ENCODE measurements at regions not wholly inside any gene's neighbourhood (a gene's known extent, or its start where the extent isn't known, plus 50 kb on each side); places are given as distances from the start of the nearest gene placed in this dataset.

DNA sequence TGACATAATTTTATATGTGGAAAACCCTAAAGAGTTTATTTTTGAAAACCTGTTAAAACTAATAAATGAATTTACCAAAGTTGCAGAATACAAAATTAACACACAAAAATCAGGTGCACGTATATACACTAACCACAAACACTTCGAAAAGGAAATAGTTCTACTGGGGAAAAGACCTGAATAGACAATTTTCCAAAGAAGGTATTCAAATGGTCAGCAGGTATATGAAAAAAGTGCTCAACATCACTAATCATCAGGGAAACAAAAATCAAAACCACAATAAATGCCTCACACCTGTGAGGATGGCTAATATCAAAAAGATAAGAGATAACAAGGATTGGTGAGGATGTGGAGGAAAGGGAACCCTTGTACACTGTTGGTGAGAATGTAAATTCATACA lies 110.6 kb downstream of the PXDC1 start:
- Histone ChIP-seq H3K36me3 (ENCODE audit: control insufficient read depth, insufficient read depth, low read length) (no peaks in the 10 kb centered on the region), H3K27ac (ENCODE audit: insufficient read depth, low read length) (no peak overlapping the region), H3K4me2 (ENCODE audit: low read depth, low read length) (no peak overlapping the region), H2AFZ (replicated peaks; ENCODE audit: low read length, poor library complexity) (no peak overlapping the region), H4K8ac (ENCODE audit: low read depth in 2 of 2, low read length in 2 of 2) (no peak overlapping the region), H3K14ac (replicated peaks; ENCODE audit: low read depth, low read length) (no peak overlapping the region), H4K5ac (ENCODE audit: low read depth, low read length) (no peak overlapping the region), H3K23ac (ENCODE audit: low read depth, low read length) (no peak overlapping the region), H2BK120ac (ENCODE audit: low read depth, low read length) (no peak overlapping the region), H3K9me3 (ENCODE audit: control insufficient read depth, insufficient read depth, low read length) (no peaks in the 10 kb centered on the region), H3K9ac (ENCODE audit: low read depth, low read length) (no peak overlapping the region), H3K79me1 (ENCODE audit: low read depth in 1 of 2, low read length in 2 of 2) (no peaks in the 10 kb centered on the region), H2AK5ac (ENCODE audit: low read depth, low read length) (no peak overlapping the region), H3K18ac (ENCODE audit: low read depth, low read length) (no peak overlapping the region), H2BK20ac (ENCODE audit: low read depth, low read length) (no peak overlapping the region), H3K4me1 (ENCODE audit: control insufficient read depth, insufficient read depth, low read length) (no peaks in the 10 kb centered on the region), H4K91ac (ENCODE audit: insufficient read depth, low read depth, low read length) (no peak overlapping the region), H3K9me1 (ENCODE audit: insufficient read depth, low read length) (no peaks in the 10 kb centered on the region), H4K20me1 (ENCODE audit: insufficient read depth, low read length) (no peaks in the 10 kb centered on the region), H2AK9ac (replicated peaks; ENCODE audit: low read depth, low read length, poor library complexity) (no peak overlapping the region), H3K56ac (ENCODE audit: extremely low read depth, insufficient read depth, low read length) (no peak overlapping the region), H2BK5ac (ENCODE audit: low read depth, low read length, poor library complexity, severe bottlenecking) (no peak overlapping the region), H3K4me3 (ENCODE audit: insufficient read depth, low read depth, low read length) (no peak overlapping the region), H2BK15ac (ENCODE audit: low read depth, low read length) (no peak overlapping the region), H3K27me3 (ENCODE audit: control insufficient read depth, insufficient read depth, low read length) (peaks cover 32% of the 10 kb centered on the region), H3K4ac (ENCODE audit: low read depth, low read length) (no peak overlapping the region)
- no peak for ATAC-seq (ENCODE audit: low read depth)
- no TSS peak for BruUV-seq (replicated peaks)
- dilution Hi-C loops (cut with HindIII; ENCODE audit: low sequenced_read_pairs, unreplicated experiment) (no loop called here), intact Hi-C loops (cut with micrococcal nuclease) (no loop called here), in situ Hi-C loops (cut with MboI; ENCODE audit: low sequenced_read_pairs) (no loop called here)
- TF ChIP-seq RCOR1 (IDR thresholded peaks at IDR 0.05; ENCODE audit: insufficient replicate concordance, low read length) (no peak), FOS (IDR thresholded peaks at IDR 0.05; ENCODE audit: low read depth, low read length) (no peak), SMC3 (IDR thresholded peaks at IDR 0.05; ENCODE audit: low read depth, low read length) (no peak), MAFK (IDR thresholded peaks at IDR 0.05; ENCODE audit: low read depth, low read length) (no peak), POLR2A (IDR thresholded peaks at IDR 0.05; ENCODE audit: low read depth, low read length) (no peak), MXI1 (IDR thresholded peaks at IDR 0.05; ENCODE audit: borderline replicate concordance, low read depth, low read length) (no peak), RAD21 (IDR thresholded peaks at IDR 0.05; ENCODE audit: low read length) (no peak), BHLHE40 (IDR thresholded peaks at IDR 0.05; ENCODE audit: low read depth, low read length) (no peak), RFX5 (IDR thresholded peaks at IDR 0.05; ENCODE audit: low read depth, low read length) (no peak), MAZ (IDR thresholded peaks at IDR 0.05; ENCODE audit: borderline replicate concordance, low read depth, low read length) (no peak)
- TF ChIP-seq, protein P1, sequence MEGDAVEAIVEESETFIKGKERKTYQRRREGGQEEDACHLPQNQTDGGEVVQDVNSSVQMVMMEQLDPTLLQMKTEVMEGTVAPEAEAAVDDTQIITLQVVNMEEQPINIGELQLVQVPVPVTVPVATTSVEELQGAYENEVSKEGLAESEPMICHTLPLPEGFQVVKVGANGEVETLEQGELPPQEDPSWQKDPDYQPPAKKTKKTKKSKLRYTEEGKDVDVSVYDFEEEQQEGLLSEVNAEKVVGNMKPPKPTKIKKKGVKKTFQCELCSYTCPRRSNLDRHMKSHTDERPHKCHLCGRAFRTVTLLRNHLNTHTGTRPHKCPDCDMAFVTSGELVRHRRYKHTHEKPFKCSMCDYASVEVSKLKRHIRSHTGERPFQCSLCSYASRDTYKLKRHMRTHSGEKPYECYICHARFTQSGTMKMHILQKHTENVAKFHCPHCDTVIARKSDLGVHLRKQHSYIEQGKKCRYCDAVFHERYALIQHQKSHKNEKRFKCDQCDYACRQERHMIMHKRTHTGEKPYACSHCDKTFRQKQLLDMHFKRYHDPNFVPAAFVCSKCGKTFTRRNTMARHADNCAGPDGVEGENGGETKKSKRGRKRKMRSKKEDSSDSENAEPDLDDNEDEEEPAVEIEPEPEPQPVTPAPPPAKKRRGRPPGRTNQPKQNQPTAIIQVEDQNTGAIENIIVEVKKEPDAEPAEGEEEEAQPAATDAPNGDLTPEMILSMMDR (conservative IDR thresholded peaks at IDR 0.05; ENCODE audit: low read depth, low read length) = no peak
- TF ChIP-seq, protein P2, sequence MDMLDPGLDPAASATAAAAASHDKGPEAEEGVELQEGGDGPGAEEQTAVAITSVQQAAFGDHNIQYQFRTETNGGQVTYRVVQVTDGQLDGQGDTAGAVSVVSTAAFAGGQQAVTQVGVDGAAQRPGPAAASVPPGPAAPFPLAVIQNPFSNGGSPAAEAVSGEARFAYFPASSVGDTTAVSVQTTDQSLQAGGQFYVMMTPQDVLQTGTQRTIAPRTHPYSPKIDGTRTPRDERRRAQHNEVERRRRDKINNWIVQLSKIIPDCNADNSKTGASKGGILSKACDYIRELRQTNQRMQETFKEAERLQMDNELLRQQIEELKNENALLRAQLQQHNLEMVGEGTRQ (IDR thresholded peaks at IDR 0.05; ENCODE audit: low read depth, low read length) = no peak
- ChIA-PET CTCF (no interaction called here), POLR2A (ENCODE audit: unreplicated experiment) (no interaction called here)
- no peak for DNase-seq
- WGBS, 2 experiments (ENCODE audit: extremely low coverage in 2 of 2, insufficient read length in 1 of 2) = no CpG with 5 or more reads among the region's 2 CpGs
